GM12874 (cell line): ENCODE measurements at regions not wholly inside any gene's neighbourhood (a gene's known extent, or its start where the extent isn't known, plus 50 kb on each side); places are given as distances from the start of the nearest gene placed in this dataset.

Source experiments
- TF ChIP-seq, protein P1 (sequence below): IDR thresholded peaks from 2 replicates; pipeline ENCODE4 v1.5.1; 2011; ENCODE audit warnings: low read depth, mild to moderate bottlenecking, control low read depth, low read length, moderate library complexity; ENCODE audit not compliant: insufficient read depth

DNA sequence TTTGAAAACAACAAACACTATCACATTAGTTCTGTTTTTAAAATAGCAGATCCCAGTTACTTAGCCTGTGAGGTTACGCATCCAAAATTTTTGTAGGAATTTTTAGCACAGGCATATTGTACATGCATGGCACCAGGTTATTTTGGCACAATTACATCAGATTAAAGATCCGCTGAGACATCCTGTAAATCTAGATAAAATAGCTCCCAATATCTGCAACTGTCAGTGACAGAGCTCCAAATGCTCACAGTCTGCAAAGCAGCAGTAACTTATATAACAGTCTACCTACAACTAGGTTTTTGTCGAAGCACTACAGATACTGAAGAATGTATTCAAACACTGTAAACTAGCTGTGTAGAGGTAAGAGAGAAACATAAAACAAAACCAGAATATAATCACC is 200.7 kb upstream of the KCNH7 start:
- TF ChIP-seq, protein P1, sequence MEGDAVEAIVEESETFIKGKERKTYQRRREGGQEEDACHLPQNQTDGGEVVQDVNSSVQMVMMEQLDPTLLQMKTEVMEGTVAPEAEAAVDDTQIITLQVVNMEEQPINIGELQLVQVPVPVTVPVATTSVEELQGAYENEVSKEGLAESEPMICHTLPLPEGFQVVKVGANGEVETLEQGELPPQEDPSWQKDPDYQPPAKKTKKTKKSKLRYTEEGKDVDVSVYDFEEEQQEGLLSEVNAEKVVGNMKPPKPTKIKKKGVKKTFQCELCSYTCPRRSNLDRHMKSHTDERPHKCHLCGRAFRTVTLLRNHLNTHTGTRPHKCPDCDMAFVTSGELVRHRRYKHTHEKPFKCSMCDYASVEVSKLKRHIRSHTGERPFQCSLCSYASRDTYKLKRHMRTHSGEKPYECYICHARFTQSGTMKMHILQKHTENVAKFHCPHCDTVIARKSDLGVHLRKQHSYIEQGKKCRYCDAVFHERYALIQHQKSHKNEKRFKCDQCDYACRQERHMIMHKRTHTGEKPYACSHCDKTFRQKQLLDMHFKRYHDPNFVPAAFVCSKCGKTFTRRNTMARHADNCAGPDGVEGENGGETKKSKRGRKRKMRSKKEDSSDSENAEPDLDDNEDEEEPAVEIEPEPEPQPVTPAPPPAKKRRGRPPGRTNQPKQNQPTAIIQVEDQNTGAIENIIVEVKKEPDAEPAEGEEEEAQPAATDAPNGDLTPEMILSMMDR = no peak

GRCh38 chr2:163028807-163029206 is 190.2 kb upstream of the KCNH7 start:
- TF ChIP-seq, protein P1 = no peak

- TF ChIP-seq, protein P1 = no peak
These were observed 172.4 kb upstream of the KCNH7 start for GRCh38 chr2:163011000-163011399.

GRCh38 chr2:163008642-163009041 is 170.1 kb upstream of the KCNH7 start:
- TF ChIP-seq, protein P1 = no peak

DNA sequence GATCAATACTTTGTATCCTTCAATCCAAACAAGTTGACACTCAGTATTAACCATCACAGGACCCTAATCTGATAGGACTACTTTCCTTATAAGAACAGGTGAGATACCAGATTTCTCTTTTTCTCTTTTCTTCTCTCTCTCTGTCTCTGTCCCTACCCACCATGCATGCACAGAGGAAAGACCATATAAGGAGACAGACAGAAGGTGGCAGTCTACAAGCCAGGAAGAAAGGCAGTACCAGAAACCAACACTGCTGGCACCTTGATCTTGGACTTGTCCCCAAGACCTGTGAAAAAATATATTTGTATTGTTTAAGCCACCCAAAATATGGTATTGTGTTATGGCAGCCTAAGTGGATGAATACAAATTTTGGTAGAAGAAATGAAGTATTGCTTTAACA is 156.2 kb upstream of the KCNH7 start:
- TF ChIP-seq, protein P1 = no peak

DNA sequence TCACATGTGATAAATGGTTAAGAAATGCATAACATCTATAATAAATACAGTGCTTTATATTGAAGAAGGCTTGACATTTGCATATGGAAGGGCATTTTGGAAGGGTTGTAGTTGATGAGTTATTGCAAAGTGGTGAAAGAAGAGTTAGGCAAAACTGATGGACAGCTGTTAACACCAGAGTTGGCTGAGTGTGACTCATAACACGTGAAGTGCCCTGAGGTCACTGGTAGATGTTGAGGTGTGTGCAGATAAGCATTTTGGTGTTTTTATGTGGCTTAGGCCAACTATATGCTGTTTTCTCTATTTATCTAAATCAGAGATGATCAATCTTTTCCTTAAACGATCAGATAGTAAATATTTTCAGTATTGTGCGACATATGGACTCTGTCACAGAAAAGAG is 154.3 kb upstream of the KCNH7 start:
- TF ChIP-seq, protein P1 = no peak

DNA sequence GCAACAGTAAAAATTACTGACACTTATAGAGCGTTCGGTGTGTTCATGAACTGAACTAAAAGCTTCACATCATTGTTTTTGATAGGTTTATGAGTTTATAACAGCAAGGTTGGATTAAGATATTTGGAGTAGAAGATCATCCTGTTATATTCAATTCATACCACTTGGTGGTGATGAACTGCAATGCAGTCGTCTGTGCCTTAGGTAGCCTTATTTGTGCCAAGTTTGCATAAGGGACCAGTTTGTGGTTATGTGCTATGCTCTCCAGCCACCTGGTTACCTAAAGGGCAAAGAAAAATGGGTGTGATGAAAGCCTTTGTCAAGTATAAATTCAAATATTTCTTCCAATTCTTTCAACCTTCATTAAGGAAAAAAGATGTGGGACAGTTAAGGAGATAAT is 150.9 kb upstream of the KCNH7 start:
- TF ChIP-seq, protein P1 = no peak

- TF ChIP-seq, protein P1 = no peak
These were observed 136.2 kb upstream of the KCNH7 start for GRCh38 chr2:162974771-162975170.
